H1 (cell line): ENCODE measurements at regions not wholly inside any gene's neighbourhood (a gene's known extent, or its start where the extent isn't known, plus 50 kb on each side); places are given as distances from the start of the nearest gene placed in this dataset.

ENCODE experiments used
- CTCF ChIA-PET: fragments of 300-600 bp; sonication (Branson Sonifier 250); formaldehyde crosslinking; loops from one replicate; lab custom pipeline; 2021; ENCODE audit not compliant: partially characterized antibody; lab: Charles Lee
- POLR2A ChIA-PET: fragments of 300-600 bp; sonication (Branson Sonifier 250); formaldehyde crosslinking; loops from one replicate; lab custom pipeline; 2021; ENCODE audit warnings: inconsistent platforms; ENCODE audit not compliant: partially characterized antibody; lab: Charles Lee
- DNase-seq, 2 experiments: peaks; one replicate each; pipeline versions ENCODE4 v3.0.0 to v3.0.0-alpha.2; 2010 to 2022; ENCODE audit warnings: low spot score in 2 of 2, low read depth in 1 of 2, mixed read lengths in 1 of 2
- FAIRE-seq: peaks from 2 replicates; lab custom pipeline; 2011; peaks lifted over from hg19 to GRCh38; lab: Jason Lieb, UNC
- H2AFZ ChIP-seq: 2 replicates; pipeline ENCODE4 v1.8.1; 2012; ENCODE audit warnings: low read length, inconsistent platforms
- H2AK5ac ChIP-seq: 2 replicates; pipeline ENCODE4 v1.6.1; 2013; ENCODE audit warnings: low read depth, low read length
- H2BK120ac ChIP-seq: replicated peaks from 2 replicates; pipeline ENCODE3; 2013; ENCODE audit warnings: low read depth, low read length, inconsistent platforms
- H2BK12ac ChIP-seq: 2 replicates; pipeline ENCODE4 v1.6.1; 2013; ENCODE audit warnings: low read depth, low read length
- H2BK15ac ChIP-seq: 2 replicates; pipeline ENCODE4 v1.6.1; 2013; ENCODE audit warnings: low read length
- H2BK20ac ChIP-seq: 2 replicates; pipeline ENCODE4 v1.6.1; 2013; ENCODE audit warnings: low read length
- H2BK5ac ChIP-seq: 2 replicates; pipeline ENCODE4 v1.6.1; 2013; ENCODE audit warnings: low read depth, low read length
- H3K14ac ChIP-seq: 2 replicates; pipeline ENCODE4 v1.6.1; 2013; ENCODE audit warnings: inconsistent platforms; ENCODE audit not compliant: insufficient read length
- H3K18ac ChIP-seq: 2 replicates; pipeline ENCODE4 v1.6.1; 2013; ENCODE audit warnings: low read length; ENCODE audit errors: extremely low read depth
- H3K23ac ChIP-seq: 2 replicates; pipeline ENCODE4 v1.6.1; 2013; ENCODE audit warnings: inconsistent platforms; ENCODE audit not compliant: insufficient read length
- H3K23me2 ChIP-seq: 2 replicates; pipeline ENCODE4 v1.6.1; 2013; ENCODE audit warnings: low read depth, low read length
- H3K27ac ChIP-seq: 2 replicates; pipeline ENCODE4 v1.6.1; 2011; ENCODE audit warnings: low read depth, low read length, inconsistent platforms
- H3K27me3 ChIP-seq, 4 experiments: replicated peaks in 1 of 4; 1 replicate in 1 of 4; 2 replicates in 3 of 4; pipeline versions ENCODE4 v1.6.1 to v1.8.1; 2011 to 2013; ENCODE audit warnings: low read length in 3 of 4, mild to moderate bottlenecking in 3 of 4, inconsistent platforms in 2 of 4, mixed read lengths in 2 of 4, moderate library complexity in 1 of 4; ENCODE audit not compliant: control insufficient read depth in 3 of 4, insufficient read depth in 3 of 4; ENCODE audit errors: extremely low read depth in 1 of 4
- H3K36me3 ChIP-seq, 4 experiments: 2 replicates each; pipeline versions ENCODE4 v1.6.1 to v1.8.1; 2011 to 2013; ENCODE audit warnings: mild to moderate bottlenecking in 4 of 4, low read length in 3 of 4, moderate library complexity in 2 of 4, control low read depth in 1 of 4, inconsistent platforms in 1 of 4; ENCODE audit not compliant: insufficient read depth in 4 of 4, control insufficient read depth in 2 of 4
- H3K4ac ChIP-seq: replicated peaks from 2 replicates; pipeline ENCODE3; 2013; ENCODE audit warnings: low read length, low read depth, mixed read lengths, inconsistent platforms; ENCODE audit not compliant: insufficient read length
- H3K4me1 ChIP-seq, 4 experiments: replicated peaks in 1 of 4; 1 replicate in 1 of 4; 2 replicates in 3 of 4; pipeline versions ENCODE4 v1.6.1 to v1.8.1; 2011 to 2013; ENCODE audit warnings: low read length in 3 of 4, inconsistent platforms in 2 of 4, mixed read lengths in 1 of 4; ENCODE audit not compliant: insufficient read depth in 4 of 4, control insufficient read depth in 3 of 4
- H3K4me2 ChIP-seq, 2 experiments: 2 replicates each; pipeline versions ENCODE4 v1.6.1 to v1.8.1; 2011 to 2013; ENCODE audit warnings: low read depth in 2 of 2, low read length in 2 of 2, control low read depth in 1 of 2, inconsistent platforms in 1 of 2, mild to moderate bottlenecking in 1 of 2; ENCODE audit not compliant: insufficient read depth in 1 of 2
- H3K4me3 ChIP-seq, 4 experiments: fragments of 200-600, 300-600 bp in 1 of 4; sonication (generic), shearing (Covaris generic), sonication (Bioruptor Twin) in 1 of 4; 2 replicates each; pipeline versions ENCODE4 v1.5.1 to v1.8.1; 2011 to 2016; ENCODE audit warnings: low read length in 4 of 4, low read depth in 3 of 4, control low read depth in 2 of 4, inconsistent platforms in 2 of 4, mild to moderate bottlenecking in 2 of 4, mixed read lengths in 1 of 4, moderate library complexity in 1 of 4; ENCODE audit not compliant: insufficient read depth in 2 of 4; ENCODE audit errors: extremely low read depth in 1 of 4
- H3K56ac ChIP-seq: replicated peaks from 2 replicates; pipeline ENCODE3; 2013; ENCODE audit warnings: low read depth, mild to moderate bottlenecking, mixed read lengths, low read length, inconsistent platforms; ENCODE audit not compliant: insufficient read length
- H3K79me1 ChIP-seq: 2 replicates; pipeline ENCODE4 v1.6.1; 2013; ENCODE audit warnings: low read depth, low read length, control low read depth
- H3K79me2 ChIP-seq, 2 experiments: 2 replicates each; pipeline versions ENCODE4 v1.6.1 to v1.8.1; 2012 to 2013; ENCODE audit warnings: low read length in 2 of 2, mild to moderate bottlenecking in 2 of 2, inconsistent platforms in 1 of 2; ENCODE audit not compliant: insufficient read depth in 2 of 2, control insufficient read depth in 1 of 2
- H3K9ac ChIP-seq, 4 experiments: replicated peaks in 1 of 4; 1 replicate in 1 of 4; 2 replicates in 3 of 4; pipeline versions ENCODE4 v1.6.1 to v1.8.1; 2011 to 2013; ENCODE audit warnings: low read depth in 3 of 4, low read length in 3 of 4, control low read depth in 2 of 4, mild to moderate bottlenecking in 2 of 4, moderate library complexity in 2 of 4, inconsistent platforms in 1 of 4; ENCODE audit errors: extremely low read depth in 1 of 4
- H3K9me3 ChIP-seq, 2 experiments: 2 replicates each; pipeline versions ENCODE4 v1.6.1 to v1.8.1; 2012 to 2013; ENCODE audit warnings: mild to moderate bottlenecking in 2 of 2, moderate library complexity in 2 of 2, control low read depth in 1 of 2, inconsistent platforms in 1 of 2, low read depth in 1 of 2, low read length in 1 of 2, mixed read lengths in 1 of 2; ENCODE audit not compliant: insufficient read depth in 2 of 2
- H4K20me1 ChIP-seq, 2 experiments: replicated peaks in 1 of 2; 2 replicates each; pipeline versions ENCODE3 to v1.8.1; 2011 to 2013; ENCODE audit warnings: inconsistent platforms in 2 of 2, low read length in 2 of 2, mild to moderate bottlenecking in 1 of 2; ENCODE audit not compliant: insufficient read depth in 2 of 2, control insufficient read depth in 1 of 2
- H4K5ac ChIP-seq: 2 replicates; pipeline ENCODE4 v1.6.1; 2013; ENCODE audit warnings: low read length, low read depth, mixed read lengths, inconsistent platforms; ENCODE audit not compliant: insufficient read length
- H4K8ac ChIP-seq: 2 replicates; pipeline ENCODE4 v1.8.0; 2013; ENCODE audit warnings: mild to moderate bottlenecking, moderate library complexity, low read length, inconsistent platforms; ENCODE audit not compliant: insufficient read depth; ENCODE audit errors: extremely low read depth
- H4K91ac ChIP-seq: replicated peaks from 2 replicates; pipeline ENCODE3; 2013; ENCODE audit warnings: low read length, mixed read lengths, inconsistent platforms; ENCODE audit not compliant: insufficient read length
- BACH1 ChIP-seq: IDR thresholded peaks from 2 replicates; pipeline ENCODE4 v1.6.1; 2012; ENCODE audit warnings: low read length, improper control_type of control experiment
- BRCA1 ChIP-seq: IDR thresholded peaks from 2 replicates; pipeline ENCODE4 v1.6.1; 2012; ENCODE audit warnings: low read depth, low read length, improper control_type of control experiment
- CBX5 ChIP-seq: fragments of 300-800, 300-1000 bp; sonication (generic); IDR thresholded peaks from 2 replicates; pipeline ENCODE4 v1.7.1; 2016; ENCODE audit warnings: antibody characterized with exemption, low read length, low read depth
- CHD1 ChIP-seq: IDR thresholded peaks from 2 replicates; pipeline ENCODE4 v1.6.1; 2012; ENCODE audit warnings: low read depth, low read length, improper control_type of control experiment
- CHD2 ChIP-seq: IDR thresholded peaks from 2 replicates; pipeline ENCODE4 v1.6.1; 2012; ENCODE audit warnings: low read length, improper control_type of control experiment
- GABPA ChIP-seq: IDR thresholded peaks from 2 replicates; pipeline ENCODE4 v1.6.1; 2011; ENCODE audit warnings: mild to moderate bottlenecking, low read length, moderate library complexity, borderline replicate concordance; ENCODE audit not compliant: insufficient read depth
- GTF2F1 ChIP-seq: IDR thresholded peaks from 2 replicates; pipeline ENCODE4 v1.6.1; 2012; ENCODE audit warnings: low read depth, low read length, improper control_type of control experiment, borderline replicate concordance
- HDAC2 ChIP-seq, 2 experiments: fragments of 300-600 bp in 1 of 2; sonication (generic) in 1 of 2; IDR thresholded peaks; 2 replicates each; pipeline ENCODE4 v1.6.1; 2011 to 2012; ENCODE audit warnings: low read depth in 2 of 2, low read length in 2 of 2, mild to moderate bottlenecking in 2 of 2, moderate library complexity in 2 of 2, borderline replicate concordance in 1 of 2, inconsistent platforms in 1 of 2
- KDM4A ChIP-seq: IDR thresholded peaks from one replicate; pipeline ENCODE4 v1.7.1; 2012; ENCODE audit warnings: low read depth, mild to moderate bottlenecking, moderate library complexity, low read length, inconsistent platforms; ENCODE audit not compliant: severe bottlenecking
- MAFK ChIP-seq: IDR thresholded peaks from 2 replicates; pipeline ENCODE4 v1.6.1; 2012; ENCODE audit warnings: low read depth, mild to moderate bottlenecking, improper control_type of control experiment, low read length
- RFX5 ChIP-seq: IDR thresholded peaks from 2 replicates; pipeline ENCODE4 v1.6.1; 2011; ENCODE audit warnings: low read depth, low read length, improper control_type of control experiment, borderline replicate concordance
- RXRA ChIP-seq: IDR thresholded peaks from 2 replicates; pipeline ENCODE4 v1.6.1; 2011; ENCODE audit warnings: low read depth, mild to moderate bottlenecking, low read length, moderate library complexity; ENCODE audit not compliant: insufficient read depth
- SAP30 ChIP-seq: fragments of 300-600 bp; sonication (generic); IDR thresholded peaks from 2 replicates; pipeline ENCODE4 v1.7.1; 2012; ENCODE audit warnings: low read length, moderate library complexity, mild to moderate bottlenecking, inconsistent platforms; ENCODE audit not compliant: insufficient read depth, insufficient replicate concordance
- SUZ12 ChIP-seq: fragments of 200-600 bp; sonication (generic); IDR thresholded peaks from 2 replicates; pipeline ENCODE4 v1.6.1; 2012; ENCODE audit warnings: mild to moderate bottlenecking, inconsistent platforms, low read length, moderate library complexity, mixed read lengths
- WGBS, 2 experiments: shearing (Covaris generic) in 1 of 2; methylation state at CpG; one replicate each; pipeline versions ENCODE4 v1.1.6 to v1.1.7; 2013 to 2015; ENCODE audit warnings: low lambda C conversion rate in 2 of 2, mixed read lengths in 2 of 2, inconsistent platforms in 1 of 2, low coverage in 1 of 2, missing lambda C conversion rate in 1 of 2; ENCODE audit not compliant: insufficient replicate concordance in 2 of 2, insufficient coverage in 1 of 2, insufficient read length in 1 of 2; ENCODE audit errors: extremely low coverage in 1 of 2, missing lambda C conversion rate in 1 of 2; 5-methylcytosine and 5-hydroxymethylcytosine counted together

GRCh38 chr10:31581741-31582323 is 262.8 kb downstream of the ZEB1 start:
- no peaks in the 10 kb centered on the region for H3K79me1 ChIP-seq
- DNase-seq (no peak), FAIRE-seq (no peak)
- H2BK120ac ChIP-seq, result no peak overlapping the region
- no peak overlapping the region for H3K14ac ChIP-seq
- WGBS, 2 experiments, result 93% methylated on average over 9 of the region's 9 CpGs; no CpG with 5 or more reads in 1 of the 2 experiments
- no peak overlapping the region for H2BK12ac ChIP-seq
- H4K5ac ChIP-seq, result no peak overlapping the region
- H3K4me1 ChIP-seq, result peaks cover 0 to 10% (median 2%) of the 10 kb centered on the region in 4 experiments; a peak in 2 of 7 replicates
- H4K20me1 ChIP-seq, result no peaks in the 10 kb centered on the region
- H3K18ac ChIP-seq, result no peak overlapping the region
- no peak overlapping the region for H3K4me2 ChIP-seq
- no peak overlapping the region for H3K56ac ChIP-seq
- POLR2A ChIA-PET, result no interaction called here
- H2AFZ ChIP-seq, result no peak overlapping the region
- no peak overlapping the region for H2AK5ac ChIP-seq
- no peak overlapping the region for H3K4me3 ChIP-seq
- H2BK5ac ChIP-seq, result no peak overlapping the region
- no peaks in the 10 kb centered on the region for H3K79me2 ChIP-seq
- H3K23ac ChIP-seq, result no peak overlapping the region
- no peaks in the 10 kb centered on the region for H3K27me3 ChIP-seq
- H3K4ac ChIP-seq, result no peak overlapping the region
- no peaks in the 10 kb centered on the region; a peak in 1 of 8 replicates for H3K36me3 ChIP-seq
- H3K27ac ChIP-seq, result no peak overlapping the region
- no peak overlapping the region for H4K8ac ChIP-seq
- CTCF ChIA-PET, result interaction anchor here (1.0 to 1.5 kb wide), 2 partner anchors 11 to 189 kb away, joined by 3 to 5 read pairs; no protein-coding TSS in a partner anchor
- H2BK20ac ChIP-seq, result no peak overlapping the region
- no peak overlapping the region for H4K91ac ChIP-seq
- H3K23me2 ChIP-seq, result no peaks in the 10 kb centered on the region
- 0 out of 4 replicates have a peak, but pooled peaks cover 0 to 7% of the 10 kb centered on the region in 2 experiments for H3K9me3 ChIP-seq
- no peak overlapping the region for H2BK15ac ChIP-seq
- H3K9ac ChIP-seq, result no peak overlapping the region
- TF ChIP-seq GTF2F1 (no peak), CBX5 (no peak), HDAC2 (IDR thresholded peaks at IDR 0.05; ENCODE audit: borderline replicate concordance in 1 of 2, low read depth in 2 of 2, low read length in 2 of 2) (no peak), MAFK (no peak), BRCA1 (no peak), RXRA (no peak), KDM4A (no peak), SAP30 (no peak), RFX5 (no peak), SUZ12 (no peak), BACH1 (no peak), CHD1 (no peak), CHD2 (no peak), GABPA (no peak)
